ENCODE measurements at regions not wholly inside any gene's neighbourhood (a gene's known extent, or its start where the extent isn't known, plus 50 kb on each side); places are given as distances from the start of the nearest gene placed in this dataset.

DNA sequence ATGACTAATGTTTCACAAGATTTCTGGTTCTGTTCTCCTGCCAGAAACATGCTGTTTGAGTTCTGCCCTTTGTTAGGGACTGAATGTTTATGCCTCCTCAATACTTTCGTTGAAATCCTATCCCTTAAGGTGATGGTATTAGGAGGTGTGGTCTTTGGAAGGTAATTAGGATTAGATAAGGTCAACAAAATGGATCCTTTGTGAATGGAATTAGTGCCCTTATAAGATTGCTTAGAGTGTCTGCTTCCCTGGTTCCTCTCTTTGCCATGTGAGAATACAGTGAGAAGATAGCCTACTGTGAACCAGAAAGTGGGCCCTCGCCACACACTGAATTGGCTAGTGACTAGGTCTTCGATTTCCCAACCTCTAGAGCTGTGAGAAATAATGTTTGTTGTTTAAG lies 621.4 kb upstream of the ALCAM start:
- no peak for DNase-seq (ENCODE audit: low read depth in 4 of 4, low spot score in 3 of 4)

DNA sequence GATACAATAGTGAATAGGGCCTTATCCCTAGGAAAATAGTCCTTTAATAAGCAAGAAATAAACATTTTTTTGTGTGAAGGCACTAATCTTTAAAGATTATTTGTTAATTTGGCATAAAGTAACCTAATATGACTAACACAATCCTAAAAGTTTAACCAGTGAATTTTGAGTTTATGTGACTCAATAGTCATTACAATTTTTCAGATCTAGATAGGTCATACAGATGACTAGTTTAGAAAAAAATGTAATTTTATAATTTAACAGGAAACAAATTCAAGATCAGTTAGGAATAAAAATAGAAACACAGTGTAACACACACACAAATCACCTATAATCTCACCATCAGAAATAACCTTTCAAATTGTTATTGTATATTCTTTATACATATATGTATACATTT lies 620.7 kb upstream of the ALCAM start:
- no peak for DNase-seq (ENCODE audit: low read depth in 4 of 4, low spot score in 3 of 4)

DNA sequence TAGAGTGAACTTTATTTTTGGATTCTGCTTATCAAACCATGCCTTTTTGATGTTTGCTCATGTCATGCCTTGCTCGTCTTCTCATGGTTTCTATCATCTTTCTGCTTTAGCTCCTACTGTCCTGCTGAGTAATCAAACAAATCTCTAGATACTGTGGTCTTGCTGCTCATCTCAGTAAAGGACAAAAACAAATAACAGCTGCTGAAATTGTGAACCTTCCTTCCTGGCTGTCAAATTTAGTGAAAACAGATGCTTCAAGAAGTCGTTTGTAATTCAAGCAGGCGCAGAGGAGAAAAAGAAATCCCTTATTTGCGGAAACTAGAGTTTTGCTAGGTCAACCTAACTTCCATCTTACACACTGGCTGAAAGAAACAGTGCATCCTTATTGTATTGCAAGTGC lies 616.1 kb upstream of the ALCAM start:
- peak in 2 of 4 donors; percentile 18 to 25 for DNase-seq (ENCODE audit: low read depth in 4 of 4, low spot score in 3 of 4)

DNA sequence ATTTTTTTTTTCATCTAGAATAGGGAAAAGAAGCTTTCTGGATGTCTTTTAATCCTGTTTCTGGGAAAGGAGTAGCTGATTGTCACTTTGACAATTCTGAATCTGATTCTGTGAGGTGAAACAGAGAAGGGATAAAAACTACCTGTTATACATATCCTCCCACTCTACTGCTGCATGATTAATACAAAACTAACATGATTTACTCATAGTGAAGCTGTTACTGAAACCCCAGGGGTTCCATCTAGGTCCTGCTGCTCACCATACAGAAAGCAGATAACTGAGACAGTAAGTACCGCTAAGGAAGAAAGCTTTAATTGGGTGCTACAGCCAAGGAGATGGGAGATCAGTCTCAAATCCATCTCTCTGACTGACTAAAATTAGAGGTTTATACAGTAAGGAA lies 610.9 kb upstream of the ALCAM start:
- DNase-seq (ENCODE audit: low read depth in 4 of 4, low spot score in 3 of 4), result no peak

DNA sequence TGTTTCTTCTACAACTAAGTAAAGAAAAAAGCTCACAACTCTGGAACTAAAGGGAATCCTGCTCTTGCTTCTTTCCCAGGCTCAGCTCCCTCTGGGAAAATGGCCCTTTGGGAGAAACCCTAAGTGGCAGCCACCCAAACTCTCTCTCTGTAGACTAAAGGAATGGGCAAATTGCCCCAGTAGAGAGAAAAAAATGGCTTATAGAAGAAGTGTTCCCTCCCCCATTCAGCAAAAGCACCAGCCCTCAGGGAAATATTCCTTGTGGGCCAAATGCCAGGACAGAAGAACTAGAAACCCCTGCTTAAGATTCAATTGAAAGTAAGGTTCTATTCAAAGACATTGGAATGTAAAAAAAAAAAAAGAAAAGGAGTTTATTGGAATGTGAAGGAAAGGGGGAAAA lies 603.7 kb upstream of the ALCAM start:
- no peak for DNase-seq (ENCODE audit: low read depth in 4 of 4, low spot score in 3 of 4)

DNA sequence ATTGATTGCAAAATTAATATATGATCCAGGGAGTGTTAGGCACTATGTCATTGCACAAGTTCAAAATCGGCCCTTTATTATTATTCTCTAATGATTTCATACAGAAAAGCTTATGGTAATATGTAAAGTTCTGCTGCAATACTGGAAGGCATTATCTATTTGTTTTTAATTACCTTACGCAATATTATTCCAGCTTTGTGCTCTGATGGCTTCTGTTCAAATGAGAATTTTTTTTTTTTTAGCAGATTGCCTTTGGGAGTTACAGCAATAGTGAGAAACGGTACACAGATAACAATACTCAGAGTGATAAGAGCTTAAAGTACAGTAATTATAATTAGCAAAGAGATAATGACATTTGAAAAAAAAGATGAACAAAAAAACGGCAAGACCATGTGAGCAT lies 602.2 kb upstream of the ALCAM start:
- no peak for DNase-seq (ENCODE audit: low read depth in 4 of 4, low spot score in 3 of 4)

DNA sequence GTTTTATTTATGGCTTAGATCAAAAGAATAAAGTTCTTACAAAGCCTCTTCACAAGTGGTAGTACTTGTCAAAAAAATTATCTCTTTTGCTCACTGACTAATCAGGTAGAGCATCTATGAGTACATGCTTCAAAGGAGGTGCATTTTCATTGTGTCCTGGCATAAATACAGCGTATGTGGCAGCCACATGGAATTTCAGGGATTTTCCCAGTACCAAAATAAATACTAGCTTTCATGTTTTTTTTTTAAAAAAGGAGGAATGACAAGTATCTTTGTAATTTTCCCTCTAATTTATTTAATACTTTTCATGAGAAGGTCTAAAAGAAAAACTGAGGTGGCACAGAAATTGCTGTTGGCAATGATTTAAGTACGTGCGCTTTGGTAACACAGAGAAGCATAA lies 597.8 kb upstream of the ALCAM start:
- DNase-seq (ENCODE audit: low read depth in 4 of 4, low spot score in 3 of 4), result no peak

DNA sequence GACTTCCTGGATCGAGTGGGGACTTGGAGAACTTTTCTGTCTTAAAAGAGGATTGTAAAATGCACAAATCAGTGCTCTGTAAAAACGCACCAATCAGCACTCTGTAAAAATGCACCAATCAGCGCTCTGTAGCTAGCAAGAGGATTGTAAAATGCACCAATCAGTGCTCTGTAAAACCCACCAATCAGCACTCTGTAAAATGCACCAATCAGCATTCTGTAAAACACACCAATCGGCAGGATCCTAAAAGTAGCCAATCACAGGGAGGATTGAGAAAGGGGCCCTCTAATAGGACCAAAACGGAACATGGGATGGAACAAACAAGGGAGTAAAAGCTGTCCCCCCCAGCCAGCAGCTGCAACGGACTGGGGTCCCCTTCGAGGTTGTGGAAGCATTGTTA lies 587.4 kb upstream of the ALCAM start:
- no peak for DNase-seq (ENCODE audit: low read depth in 4 of 4, low spot score in 3 of 4)

DNA sequence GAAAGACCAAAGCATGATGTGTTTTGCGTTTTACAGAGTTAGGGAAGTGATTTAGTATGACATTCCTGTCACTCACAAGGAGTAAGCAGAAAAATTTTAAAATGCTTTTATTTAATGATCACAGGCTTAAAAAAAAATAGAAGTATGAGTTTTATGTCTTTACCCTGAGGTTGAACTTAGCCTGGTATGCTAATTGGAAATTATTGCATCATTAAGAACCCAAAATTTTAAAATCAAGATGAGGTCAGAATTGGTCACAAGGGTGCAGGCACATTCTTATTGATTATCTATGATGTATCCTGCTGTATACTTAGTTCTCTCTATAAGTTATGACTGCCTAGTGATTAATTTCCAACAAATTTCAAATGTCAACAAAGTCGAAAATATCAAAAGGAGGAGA lies 585.6 kb upstream of the ALCAM start:
- no peak for DNase-seq (ENCODE audit: low read depth in 4 of 4, low spot score in 3 of 4)

DNA sequence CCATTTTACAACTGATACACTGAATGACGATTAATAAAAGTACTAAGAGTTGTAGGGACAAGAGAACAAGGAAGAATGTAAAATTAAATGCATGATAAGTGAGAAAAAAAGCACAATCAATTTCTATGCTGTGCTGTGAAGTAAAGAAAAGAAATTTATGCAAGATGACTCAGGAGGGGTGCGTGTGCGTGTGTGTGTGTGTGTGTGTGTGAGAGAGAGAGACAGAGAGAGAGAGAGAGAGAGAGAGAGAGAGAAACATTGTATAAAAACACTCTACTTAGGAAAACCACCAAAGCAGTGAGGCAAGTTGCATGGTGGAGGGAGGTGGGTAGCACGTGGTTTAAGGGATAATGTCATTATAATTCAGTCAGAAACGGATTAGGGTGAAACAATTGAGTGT lies 580.8 kb upstream of the ALCAM start:
- DNase-seq (ENCODE audit: low read depth in 4 of 4, low spot score in 3 of 4), result no peak

DNA sequence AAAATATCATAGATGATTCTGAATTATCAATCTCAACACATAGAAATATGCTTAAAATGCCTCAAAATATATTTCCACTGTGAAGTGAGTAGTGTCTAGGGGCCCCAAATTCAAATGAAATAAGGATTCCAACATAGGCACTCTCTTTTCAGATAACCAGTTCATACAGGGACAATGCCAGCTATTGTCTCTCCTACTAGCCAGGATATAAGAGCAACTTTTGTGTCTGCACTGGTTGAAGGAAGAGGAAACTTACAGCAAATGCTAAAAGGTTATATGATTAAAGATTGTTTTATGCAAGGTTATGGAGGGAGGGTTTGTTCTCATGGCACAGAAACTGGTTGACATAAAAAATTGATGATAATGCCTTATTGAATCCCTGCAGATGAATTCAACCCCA lies 579.4 kb upstream of the ALCAM start:
- DNase-seq (ENCODE audit: low read depth in 4 of 4, low spot score in 3 of 4), result no peak

DNA sequence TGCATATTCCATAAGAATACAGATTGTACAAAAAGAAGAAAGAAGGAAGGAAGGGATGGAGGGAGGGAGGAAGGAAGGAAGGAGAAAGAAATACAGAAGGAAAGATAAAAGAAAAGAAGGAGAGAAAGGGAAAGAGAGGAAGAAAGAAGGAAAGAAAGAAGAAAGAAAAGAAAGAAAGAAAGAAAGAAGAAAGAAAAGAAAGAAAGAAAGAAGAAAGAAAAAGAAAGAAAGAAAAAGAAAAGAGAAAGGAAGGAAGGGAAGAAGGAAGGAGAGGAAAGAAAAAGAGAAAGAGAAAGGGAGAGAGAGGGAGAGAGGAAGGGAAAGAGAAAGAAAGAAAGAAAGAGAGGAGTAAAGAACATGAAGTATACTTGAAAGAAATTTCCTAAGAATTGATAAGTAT lies 577.9 kb upstream of the ALCAM start:
- DNase-seq (ENCODE audit: low read depth in 4 of 4, low spot score in 3 of 4), result no peak

DNA sequence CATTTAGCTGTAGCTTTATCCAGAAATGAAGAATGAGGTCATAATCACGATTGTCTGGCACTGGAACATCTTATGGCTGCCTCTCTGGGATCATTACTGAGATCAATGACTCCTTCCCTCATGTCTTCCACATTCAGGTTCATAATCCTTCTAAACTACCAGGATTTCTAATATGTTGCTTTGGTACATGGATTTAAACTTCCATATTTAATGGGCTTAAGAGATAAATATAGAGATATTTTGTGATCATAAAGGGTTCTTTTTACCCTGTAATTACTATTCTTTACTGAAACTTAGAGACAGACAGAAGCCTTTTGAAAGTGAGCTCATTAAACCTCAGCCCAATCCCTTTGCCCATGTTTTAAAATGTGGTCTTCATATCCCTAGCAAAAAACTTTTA lies 575.4 kb upstream of the ALCAM start:
- no peak for DNase-seq (ENCODE audit: low read depth in 4 of 4, low spot score in 3 of 4)

DNA sequence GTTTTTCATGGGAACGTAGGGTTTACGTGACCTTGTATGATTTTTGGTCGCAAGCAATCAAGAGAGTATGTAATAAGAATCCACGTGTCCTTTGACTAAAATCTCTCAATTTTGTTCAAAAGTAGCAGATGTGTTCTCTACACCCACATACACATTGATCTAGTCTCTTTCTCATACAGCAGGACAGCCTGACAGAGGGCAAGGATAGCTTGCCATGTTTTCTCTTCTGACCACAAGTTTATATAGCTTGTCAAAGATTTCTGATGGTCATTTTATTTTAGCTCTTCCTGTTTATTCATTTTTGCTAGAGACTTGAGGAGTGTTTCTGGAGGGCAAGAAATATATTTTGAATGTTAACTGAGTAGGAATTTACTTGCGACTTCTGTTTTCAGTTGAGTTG lies 570.2 kb upstream of the ALCAM start:
- no peak for DNase-seq (ENCODE audit: low read depth in 4 of 4, low spot score in 3 of 4)

DNA sequence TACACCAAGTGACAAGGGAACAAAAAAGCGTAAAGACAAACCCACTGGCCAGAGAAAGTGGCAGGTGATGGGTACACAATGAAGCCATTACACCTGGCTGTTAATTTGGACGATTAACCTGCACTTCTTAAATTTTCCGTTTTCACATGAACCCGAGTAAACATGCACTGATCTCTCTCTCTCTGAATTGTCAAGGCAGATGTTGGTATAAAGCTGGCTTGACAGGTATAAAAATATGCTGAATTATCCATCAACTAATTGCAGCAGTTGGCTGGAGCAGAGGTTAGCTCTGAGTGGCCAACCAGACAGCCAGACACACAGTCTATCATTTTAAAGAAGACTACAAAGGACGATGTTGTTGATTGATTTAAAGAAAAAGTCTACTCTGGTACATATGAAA lies 561.7 kb upstream of the ALCAM start:
- DNase-seq (ENCODE audit: low read depth in 4 of 4, low spot score in 3 of 4), result no peak

DNA sequence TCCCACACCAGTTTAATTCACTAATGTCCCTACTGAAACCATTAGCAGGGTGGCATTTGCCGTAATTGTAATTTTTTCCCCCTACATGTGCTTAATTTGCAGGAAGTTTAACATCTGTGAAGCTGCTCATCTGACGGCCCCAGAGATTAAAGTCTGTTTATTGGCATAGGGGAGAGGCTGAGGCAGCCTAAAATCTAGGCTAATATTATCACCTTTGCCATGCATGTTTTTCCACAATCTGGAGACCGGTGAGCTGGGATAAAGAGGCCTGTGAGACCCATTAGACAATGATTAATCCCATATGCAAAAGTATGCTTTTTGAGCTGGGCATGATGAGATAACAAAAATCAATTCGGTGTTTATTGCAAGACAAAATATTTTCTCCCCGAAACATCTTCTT lies 561.2 kb upstream of the ALCAM start:
- no peak for DNase-seq (ENCODE audit: low read depth in 4 of 4, low spot score in 3 of 4)

DNA sequence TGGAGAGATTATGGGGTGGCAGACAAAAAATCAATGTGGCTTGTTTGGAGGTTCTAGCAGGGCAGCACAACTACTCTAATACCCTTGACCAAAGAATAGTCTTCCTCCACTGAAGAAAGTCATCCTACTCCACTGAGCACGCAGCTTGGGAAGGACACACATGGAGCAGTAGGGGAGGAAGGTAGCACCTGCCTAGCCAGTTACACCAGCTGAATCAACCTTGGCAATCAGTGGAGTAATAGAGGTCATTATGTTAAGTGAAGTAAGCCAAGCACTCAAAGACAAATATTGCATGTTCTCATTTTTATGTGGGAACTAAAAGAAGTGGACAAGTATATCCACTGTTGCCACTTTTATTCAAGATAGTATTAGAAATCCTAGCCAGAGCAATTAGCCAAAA lies 555.8 kb upstream of the ALCAM start:
- DNase-seq (ENCODE audit: low read depth in 4 of 4, low spot score in 3 of 4), result no peak

DNA sequence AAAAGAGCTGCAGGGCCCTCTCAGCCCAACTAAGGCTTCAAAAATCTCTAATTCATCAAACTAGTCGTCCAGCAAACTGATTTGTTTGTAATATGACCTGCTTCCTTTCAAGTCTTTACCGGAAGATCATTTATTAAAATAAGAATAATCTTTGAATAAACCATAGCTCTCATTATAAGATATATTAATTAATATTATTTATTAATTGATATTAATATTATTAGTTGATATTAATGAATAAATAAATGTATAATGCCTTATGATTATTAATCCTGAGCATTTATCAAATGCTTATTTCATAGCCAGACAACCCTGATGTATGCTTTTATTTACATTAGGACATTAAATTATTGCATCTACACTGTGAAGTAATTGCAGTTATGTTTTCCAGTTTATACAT lies 550.7 kb upstream of the ALCAM start:
- DNase-seq (ENCODE audit: low read depth in 4 of 4, low spot score in 3 of 4), result no peak

DNA sequence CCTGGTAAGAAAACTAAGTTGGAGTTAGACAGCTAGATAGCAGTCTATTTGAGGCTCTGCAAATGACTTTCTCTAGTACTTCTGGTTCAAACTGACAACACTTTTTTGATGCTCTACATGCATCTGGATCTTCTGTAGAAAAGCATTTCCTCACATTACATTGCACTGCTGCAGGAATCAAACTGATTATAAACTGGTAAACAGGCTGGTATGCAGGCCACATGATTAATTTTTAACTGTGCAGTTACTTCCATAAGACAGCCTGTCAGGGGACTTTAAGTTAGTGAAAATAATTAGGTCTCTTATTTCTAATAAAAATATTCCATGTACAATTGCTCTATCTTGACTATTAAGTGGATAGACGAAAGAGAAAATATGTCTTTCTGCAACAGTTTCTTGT lies 550.0 kb upstream of the ALCAM start:
- DNase-seq (ENCODE audit: low read depth in 4 of 4, low spot score in 3 of 4), result no peak

DNA sequence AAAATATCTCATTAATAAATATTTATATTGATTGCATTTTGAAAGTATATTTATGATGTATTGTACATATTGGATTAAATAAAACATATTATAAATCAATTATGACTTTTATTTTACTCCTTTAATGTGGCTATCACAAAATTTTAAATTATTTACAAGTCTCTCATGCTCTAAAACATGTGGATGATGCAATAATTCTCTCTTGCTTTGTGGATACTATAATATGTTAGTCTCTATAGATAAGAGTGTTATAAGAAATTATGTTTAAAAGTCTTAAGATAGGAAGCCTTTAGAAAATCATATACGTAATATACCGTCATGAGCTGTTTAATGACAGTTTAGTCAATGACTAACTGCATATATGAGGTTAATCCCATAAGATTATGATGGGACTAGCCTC lies 547.4 kb upstream of the ALCAM start:
- no peak for DNase-seq (ENCODE audit: low read depth in 4 of 4, low spot score in 3 of 4)

DNA sequence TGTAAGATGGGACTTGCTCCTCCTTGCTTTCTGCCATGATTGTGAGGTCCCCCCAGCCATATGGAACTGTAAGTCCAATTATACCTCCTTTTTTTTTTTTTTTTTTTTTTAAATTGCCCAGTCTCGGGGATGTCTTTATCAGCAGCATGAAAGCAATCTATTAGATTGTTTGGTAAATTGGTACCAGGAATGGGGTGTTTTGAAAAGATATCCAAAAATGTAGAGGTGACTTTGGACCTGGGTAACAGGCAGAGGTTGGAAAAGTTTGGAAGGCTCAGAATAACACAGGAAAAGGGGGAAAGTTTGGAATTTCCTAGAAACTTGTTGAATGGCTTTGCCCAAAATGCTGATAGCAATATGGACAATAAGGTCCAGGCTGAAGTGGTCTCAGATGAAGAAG lies 545.8 kb upstream of the ALCAM start:
- no peak for DNase-seq (ENCODE audit: low read depth in 4 of 4, low spot score in 3 of 4)

DNA sequence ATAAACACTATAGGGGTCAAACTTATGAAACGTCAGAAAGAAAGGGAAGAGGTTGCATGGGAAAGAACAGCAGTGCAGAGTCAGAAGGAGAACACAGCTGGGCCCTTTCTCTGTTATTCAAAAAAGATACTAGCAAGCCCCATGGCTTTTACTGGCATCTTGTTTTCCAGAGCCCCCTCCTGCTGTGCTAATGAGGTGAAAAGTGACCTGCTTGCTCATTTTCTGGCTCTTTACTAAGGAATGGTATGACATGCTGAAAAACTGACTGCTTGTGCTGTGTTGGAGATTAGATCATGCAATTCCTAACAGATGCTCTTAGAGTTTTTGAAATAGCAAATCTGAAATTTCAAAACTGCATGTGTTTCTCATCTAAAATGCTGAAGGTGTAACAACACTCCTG lies 541.6 kb upstream of the ALCAM start:
- DNase-seq (ENCODE audit: low read depth in 4 of 4, low spot score in 3 of 4), result no peak

DNA sequence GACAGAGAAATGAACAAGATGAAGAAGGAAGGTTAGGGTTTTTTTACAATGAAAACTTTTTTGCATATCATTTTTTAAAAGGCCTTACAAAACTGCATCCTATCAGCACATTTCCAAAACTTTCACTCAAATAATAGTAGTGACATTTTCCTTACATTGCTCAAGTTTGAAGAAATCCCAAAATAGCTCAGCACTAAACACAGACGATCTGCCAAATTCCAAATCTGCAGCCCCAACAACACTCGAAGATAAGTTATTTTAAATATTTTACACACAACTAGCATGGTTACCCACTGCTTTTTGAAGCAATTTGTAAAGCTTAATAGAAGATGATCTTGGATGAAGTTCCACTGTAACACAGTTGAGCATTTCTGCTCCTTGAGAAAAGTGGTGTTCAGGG lies 535.6 kb upstream of the ALCAM start:
- no peak for DNase-seq (ENCODE audit: low read depth in 4 of 4, low spot score in 3 of 4)

DNA sequence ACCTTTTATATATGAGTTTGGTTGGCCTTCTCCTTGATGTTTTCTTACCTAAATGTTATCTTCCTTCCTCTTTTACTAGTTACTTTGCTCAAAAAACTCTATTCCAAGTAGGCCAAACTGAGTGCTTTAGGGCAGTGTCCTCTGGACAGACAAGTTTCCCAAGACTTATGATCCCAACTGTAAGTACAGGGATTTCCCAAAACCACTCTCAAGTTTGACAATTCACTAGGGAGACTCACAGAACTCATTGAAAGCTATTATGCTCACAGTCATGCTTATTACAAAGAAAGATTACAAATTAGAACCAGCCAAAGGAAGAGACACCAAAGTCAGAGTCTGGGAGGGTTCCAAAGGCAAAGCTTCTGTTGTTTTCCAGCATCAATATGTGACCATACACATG lies 534.2 kb upstream of the ALCAM start:
- no peak for DNase-seq (ENCODE audit: low read depth in 4 of 4, low spot score in 3 of 4)

Data from right renal pelvis (tissue), 4 donors.